HG03520 (cell line): ENCODE measurements at regions not wholly inside any gene's neighbourhood (a gene's known extent, or its start where the extent isn't known, plus 50 kb on each side); places are given as distances from the start of the nearest gene placed in this dataset.
A peak's percentile ranks its signal among the peaks of the same experiment; 100 is the strongest.

Experiments used
- ATAC-seq: cut with Tn5 transposase; IDR thresholded peaks from one replicate; pipeline ENCODE4 v1.9.1; 2021; ENCODE audit warnings: mild to moderate bottlenecking, moderate library complexity; ENCODE audit not compliant: unreplicated experiment

GRCh38 chr5:114223866-114224265, 138.0 kb upstream of the KCNN2 start:
- ATAC-seq: peak; percentile 88

GRCh38 chr5:114237766-114238165, 124.1 kb upstream of the KCNN2 start:
- ATAC-seq: no peak

GRCh38 chr5:114238771-114239313, 123.0 kb upstream of the KCNN2 start:
- no peak for ATAC-seq

GRCh38 chr5:114243281-114243971, 118.4 kb upstream of the KCNN2 start:
- no peak for ATAC-seq

- peak; percentile 83 for ATAC-seq
Observed at GRCh38 chr5:114243972-114244317, 117.9 kb upstream of the KCNN2 start.

GRCh38 chr5:114249823-114250222, 112.0 kb upstream of the KCNN2 start:
- ATAC-seq: no peak

GRCh38 chr5:114250536-114250935, 111.3 kb upstream of the KCNN2 start:
- no peak for ATAC-seq

- ATAC-seq: no peak
Observed at GRCh38 chr5:114252226-114252625, 109.6 kb upstream of the KCNN2 start.

- no peak for ATAC-seq
Observed at GRCh38 chr5:114255260-114255659, 106.6 kb upstream of the KCNN2 start.

- no peak for ATAC-seq
Observed at GRCh38 chr5:114261989-114262388, 99.9 kb upstream of the KCNN2 start.

GRCh38 chr5:114265432-114266060, 96.3 kb upstream of the KCNN2 start:
- no peak for ATAC-seq

- ATAC-seq: no peak
Observed at GRCh38 chr5:114266374-114266773, 95.5 kb upstream of the KCNN2 start.

- no peak for ATAC-seq
Observed at GRCh38 chr5:114296191-114296590, 65.7 kb upstream of the KCNN2 start.

- no peak for ATAC-seq
Observed at GRCh38 chr5:114297915-114298314, 64.0 kb upstream of the KCNN2 start.

GRCh38 chr5:114305402-114306207, 56.3 kb upstream of the KCNN2 start:
- ATAC-seq: peak; percentile 41

- ATAC-seq: no peak
Observed at GRCh38 chr5:114308017-114308416, 53.9 kb upstream of the KCNN2 start.

GRCh38 chr5:114308508-114308907, 53.4 kb upstream of the KCNN2 start:
- no peak for ATAC-seq

GRCh38 chr5:114310666-114311065, 51.2 kb upstream of the KCNN2 start:
- no peak for ATAC-seq

GRCh38 chr5:114311281-114311680, 50.6 kb upstream of the KCNN2 start:
- no peak for ATAC-seq

- ATAC-seq: no peak
Observed at GRCh38 chr5:114311968-114312367, 49.9 kb upstream of the KCNN2 start.
